ENCODE measurements at regions not wholly inside any gene's neighbourhood (a gene's known extent, or its start where the extent isn't known, plus 50 kb on each side); places are given as distances from the start of the nearest gene placed in this dataset.

- WGBS = 69% methylated on average over 3 of the region's 3 CpGs
- no peak overlapping the region for H3K4me3 ChIP-seq (ENCODE audit: low read length in 2 of 2)
- H3K36me3 ChIP-seq (ENCODE audit: control insufficient read depth in 2 of 2, insufficient read depth in 2 of 2, low read length in 1 of 2) = no peaks in the 10 kb centered on the region
- H3K4me1 ChIP-seq (ENCODE audit: control insufficient read depth in 2 of 2, insufficient read depth in 2 of 2, low read length in 2 of 2) = no peaks in the 10 kb centered on the region
- no peaks in the 10 kb centered on the region for H3K9me3 ChIP-seq (ENCODE audit: control insufficient read depth in 2 of 2, insufficient read depth in 1 of 2, low read length in 1 of 2)
- DNase-seq (ENCODE audit: low read depth in 6 of 9, low spot score in 9 of 9) = no peak
- H3K27me3 ChIP-seq (ENCODE audit: control insufficient read depth in 2 of 2, insufficient read depth in 1 of 2, low read length in 1 of 2) = no peaks in the 10 kb centered on the region
- H3K27ac ChIP-seq (ENCODE audit: low read depth in 1 of 2, low read length in 1 of 2) = no peak overlapping the region
Measured at GRCh38 chr12:41850046-41850445, 294.6 kb downstream of the GXYLT1 start.

GRCh38 chr12:41846718-41847117, 298.0 kb downstream of the GXYLT1 start:
- H3K27ac ChIP-seq (ENCODE audit: low read depth in 1 of 2, low read length in 1 of 2) = no peak overlapping the region

GRCh38 chr12:41836416-41836815, 308.3 kb downstream of the GXYLT1 start:
- WGBS = 94% methylated on average over 2 of the region's 2 CpGs
- no peak overlapping the region for H3K27ac ChIP-seq (ENCODE audit: low read depth in 1 of 2, low read length in 1 of 2)
- H3K36me3 ChIP-seq (ENCODE audit: control insufficient read depth in 2 of 2, insufficient read depth in 2 of 2, low read length in 1 of 2) = no peaks in the 10 kb centered on the region
- H3K4me3 ChIP-seq (ENCODE audit: low read length in 2 of 2) = no peak overlapping the region
- no peaks in the 10 kb centered on the region for H3K4me1 ChIP-seq (ENCODE audit: control insufficient read depth in 2 of 2, insufficient read depth in 2 of 2, low read length in 2 of 2)
- DNase-seq (ENCODE audit: low read depth in 6 of 9, low spot score in 9 of 9) = no peak
- H3K9me3 ChIP-seq (ENCODE audit: control insufficient read depth in 2 of 2, insufficient read depth in 1 of 2, low read length in 1 of 2) = no peaks in the 10 kb centered on the region
- H3K27me3 ChIP-seq (ENCODE audit: control insufficient read depth in 2 of 2, insufficient read depth in 1 of 2, low read length in 1 of 2) = no peaks in the 10 kb centered on the region

More at GRCh38 chr12:41846718-41847117, 298.0 kb downstream of the GXYLT1 start:
- H3K36me3 ChIP-seq (ENCODE audit: control insufficient read depth in 2 of 2, insufficient read depth in 2 of 2, low read length in 1 of 2) = no peaks in the 10 kb centered on the region
- H3K4me1 ChIP-seq (ENCODE audit: control insufficient read depth in 2 of 2, insufficient read depth in 2 of 2, low read length in 2 of 2) = no peaks in the 10 kb centered on the region
- H3K4me3 ChIP-seq (ENCODE audit: low read length in 2 of 2) = no peak overlapping the region
- no peaks in the 10 kb centered on the region for H3K9me3 ChIP-seq (ENCODE audit: control insufficient read depth in 2 of 2, insufficient read depth in 1 of 2, low read length in 1 of 2)
- no peak for DNase-seq (ENCODE audit: low read depth in 6 of 9, low spot score in 9 of 9)
- WGBS = 86% methylated on average over 1 of the region's 1 CpG
- no peaks in the 10 kb centered on the region for H3K27me3 ChIP-seq (ENCODE audit: control insufficient read depth in 2 of 2, insufficient read depth in 1 of 2, low read length in 1 of 2)

GRCh38 chr12:41835556-41835955, 309.1 kb downstream of the GXYLT1 start:
- Histone ChIP-seq H3K9me3 (ENCODE audit: control insufficient read depth in 2 of 2, insufficient read depth in 1 of 2, low read length in 1 of 2) (no peaks in the 10 kb centered on the region), H3K4me3 (ENCODE audit: low read length in 2 of 2) (no peak overlapping the region), H3K4me1 (ENCODE audit: control insufficient read depth in 2 of 2, insufficient read depth in 2 of 2, low read length in 2 of 2) (no peaks in the 10 kb centered on the region), H3K36me3 (ENCODE audit: control insufficient read depth in 2 of 2, insufficient read depth in 2 of 2, low read length in 1 of 2) (no peaks in the 10 kb centered on the region), H3K27ac (ENCODE audit: low read depth in 1 of 2, low read length in 1 of 2) (no peak overlapping the region), H3K27me3 (ENCODE audit: control insufficient read depth in 2 of 2, insufficient read depth in 1 of 2, low read length in 1 of 2) (no peaks in the 10 kb centered on the region)
- no peak for DNase-seq (ENCODE audit: low read depth in 6 of 9, low spot score in 9 of 9)

GRCh38 chr12:41819948-41820347, 324.7 kb downstream of the GXYLT1 start:
- H3K4me3 ChIP-seq (ENCODE audit: low read length in 2 of 2) = no peak overlapping the region
- WGBS = 99% methylated on average over 3 of the region's 3 CpGs
- no peaks in the 10 kb centered on the region for H3K4me1 ChIP-seq (ENCODE audit: control insufficient read depth in 2 of 2, insufficient read depth in 2 of 2, low read length in 2 of 2)
- H3K27me3 ChIP-seq (ENCODE audit: control insufficient read depth in 2 of 2, insufficient read depth in 1 of 2, low read length in 1 of 2) = no peaks in the 10 kb centered on the region
- DNase-seq (ENCODE audit: low read depth in 6 of 9, low spot score in 9 of 9) = no peak
- H3K9me3 ChIP-seq (ENCODE audit: control insufficient read depth in 2 of 2, insufficient read depth in 1 of 2, low read length in 1 of 2) = no peaks in the 10 kb centered on the region
- H3K36me3 ChIP-seq (ENCODE audit: control insufficient read depth in 2 of 2, insufficient read depth in 2 of 2, low read length in 1 of 2) = no peaks in the 10 kb centered on the region
- no peak overlapping the region for H3K27ac ChIP-seq (ENCODE audit: low read depth in 1 of 2, low read length in 1 of 2)

- Histone ChIP-seq H3K27ac (ENCODE audit: low read depth in 1 of 2, low read length in 1 of 2) (no peak overlapping the region), H3K9me3 (ENCODE audit: control insufficient read depth in 2 of 2, insufficient read depth in 1 of 2, low read length in 1 of 2) (no peaks in the 10 kb centered on the region), H3K36me3 (ENCODE audit: control insufficient read depth in 2 of 2, insufficient read depth in 2 of 2, low read length in 1 of 2) (no peaks in the 10 kb centered on the region), H3K4me1 (ENCODE audit: control insufficient read depth in 2 of 2, insufficient read depth in 2 of 2, low read length in 2 of 2) (no peaks in the 10 kb centered on the region), H3K4me3 (ENCODE audit: low read length in 2 of 2) (no peak overlapping the region), H3K27me3 (ENCODE audit: control insufficient read depth in 2 of 2, insufficient read depth in 1 of 2, low read length in 1 of 2) (no peaks in the 10 kb centered on the region)
- WGBS = 95% methylated on average over 2 of the region's 2 CpGs
- DNase-seq (ENCODE audit: low read depth in 6 of 9, low spot score in 9 of 9) = no peak
Measured at GRCh38 chr12:41804026-41804425, 340.6 kb downstream of the GXYLT1 start.

GRCh38 chr12:41802803-41803202, 341.9 kb downstream of the GXYLT1 start:
- 93% methylated on average over 2 of the region's 2 CpGs for WGBS
- Histone ChIP-seq H3K4me3 (ENCODE audit: low read length in 2 of 2) (no peak overlapping the region), H3K4me1 (ENCODE audit: control insufficient read depth in 2 of 2, insufficient read depth in 2 of 2, low read length in 2 of 2) (no peaks in the 10 kb centered on the region), H3K27ac (ENCODE audit: low read depth in 1 of 2, low read length in 1 of 2) (no peak overlapping the region), H3K27me3 (ENCODE audit: control insufficient read depth in 2 of 2, insufficient read depth in 1 of 2, low read length in 1 of 2) (no peaks in the 10 kb centered on the region), H3K36me3 (ENCODE audit: control insufficient read depth in 2 of 2, insufficient read depth in 2 of 2, low read length in 1 of 2) (no peaks in the 10 kb centered on the region), H3K9me3 (ENCODE audit: control insufficient read depth in 2 of 2, insufficient read depth in 1 of 2, low read length in 1 of 2) (no peaks in the 10 kb centered on the region)
- no peak for DNase-seq (ENCODE audit: low read depth in 6 of 9, low spot score in 9 of 9)

GRCh38 chr12:41801261-41801660, 343.4 kb downstream of the GXYLT1 start:
- DNase-seq (ENCODE audit: low read depth in 6 of 9, low spot score in 9 of 9) = no peak
- 94% methylated on average over 1 of the region's 1 CpG for WGBS
- Histone ChIP-seq H3K27ac (ENCODE audit: low read depth in 1 of 2, low read length in 1 of 2) (no peak overlapping the region), H3K36me3 (ENCODE audit: control insufficient read depth in 2 of 2, insufficient read depth in 2 of 2, low read length in 1 of 2) (no peaks in the 10 kb centered on the region), H3K4me1 (ENCODE audit: control insufficient read depth in 2 of 2, insufficient read depth in 2 of 2, low read length in 2 of 2) (no peaks in the 10 kb centered on the region), H3K27me3 (ENCODE audit: control insufficient read depth in 2 of 2, insufficient read depth in 1 of 2, low read length in 1 of 2) (no peaks in the 10 kb centered on the region), H3K9me3 (ENCODE audit: control insufficient read depth in 2 of 2, insufficient read depth in 1 of 2, low read length in 1 of 2) (no peaks in the 10 kb centered on the region), H3K4me3 (ENCODE audit: low read length in 2 of 2) (no peak overlapping the region)

- no peak overlapping the region for H3K4me3 ChIP-seq (ENCODE audit: low read length in 2 of 2)
- no peak overlapping the region for H3K27ac ChIP-seq (ENCODE audit: low read depth in 1 of 2, low read length in 1 of 2)
- H3K4me1 ChIP-seq (ENCODE audit: control insufficient read depth in 2 of 2, insufficient read depth in 2 of 2, low read length in 2 of 2) = no peaks in the 10 kb centered on the region
- H3K9me3 ChIP-seq (ENCODE audit: control insufficient read depth in 2 of 2, insufficient read depth in 1 of 2, low read length in 1 of 2) = no peaks in the 10 kb centered on the region
- no peaks in the 10 kb centered on the region for H3K36me3 ChIP-seq (ENCODE audit: control insufficient read depth in 2 of 2, insufficient read depth in 2 of 2, low read length in 1 of 2)
- DNase-seq (ENCODE audit: low read depth in 6 of 9, low spot score in 9 of 9) = no peak
- H3K27me3 ChIP-seq (ENCODE audit: control insufficient read depth in 2 of 2, insufficient read depth in 1 of 2, low read length in 1 of 2) = no peaks in the 10 kb centered on the region
- WGBS = 85% methylated on average over 3 of the region's 3 CpGs
Measured at GRCh38 chr12:41799671-41800070, 345.0 kb downstream of the GXYLT1 start.

- Histone ChIP-seq H3K4me1 (ENCODE audit: control insufficient read depth in 2 of 2, insufficient read depth in 2 of 2, low read length in 2 of 2) (no peaks in the 10 kb centered on the region), H3K9me3 (ENCODE audit: control insufficient read depth in 2 of 2, insufficient read depth in 1 of 2, low read length in 1 of 2) (no peaks in the 10 kb centered on the region), H3K27me3 (ENCODE audit: control insufficient read depth in 2 of 2, insufficient read depth in 1 of 2, low read length in 1 of 2) (no peaks in the 10 kb centered on the region), H3K36me3 (ENCODE audit: control insufficient read depth in 2 of 2, insufficient read depth in 2 of 2, low read length in 1 of 2) (no peaks in the 10 kb centered on the region), H3K4me3 (ENCODE audit: low read length in 2 of 2) (no peak overlapping the region), H3K27ac (ENCODE audit: low read depth in 1 of 2, low read length in 1 of 2) (no peak overlapping the region)
- 95% methylated on average over 5 of the region's 5 CpGs for WGBS
- no peak for DNase-seq (ENCODE audit: low read depth in 6 of 9, low spot score in 9 of 9)
Measured at GRCh38 chr12:41795910-41796309, 348.8 kb downstream of the GXYLT1 start.

Measured in thymus (tissue), 11 donors.